ENCODE measurements at regions not wholly inside any gene's neighbourhood (a gene's known extent, or its start where the extent isn't known, plus 50 kb on each side); places are given as distances from the start of the nearest gene placed in this dataset.

GRCh38 chr18:78477840-78478239 is 501.8 kb upstream of the SALL3 start:
- 96% methylated on average over 3 of the region's 9 CpGs for WGBS (ENCODE audit: insufficient coverage)

GRCh38 chr18:78479443-78479842 is 500.2 kb upstream of the SALL3 start:
- H3K4me3 ChIP-seq (replicated peaks in 1 of 3; ENCODE audit: low read depth in 2 of 3, low read length in 3 of 3): no peak overlapping the region
- H3K4me2 ChIP-seq (replicated peaks; ENCODE audit: extremely low read depth, low read length, poor library complexity, severe bottlenecking): no peak overlapping the region
- H3K79me2 ChIP-seq (ENCODE audit: insufficient read depth, low read length): no peaks in the 10 kb centered on the region
- peaks cover 0 to 2% (median 0%) of the 10 kb centered on the region in 3 donors for H3K27me3 Mint-ChIP-seq (ENCODE audit: low read depth in 3 of 3)
- H3K9me3 Mint-ChIP-seq: peaks cover 0 to 12% (median 2%) of the 10 kb centered on the region in 7 donors
- H3K27ac ChIP-seq (ENCODE audit: low read depth in 1 of 2, low read length in 2 of 2): no peak overlapping the region
- WGBS (ENCODE audit: insufficient coverage): 88% methylated on average over 16 of the region's 16 CpGs
- peaks cover 14% of the 10 kb centered on the region in 2 donors for H3K9me3 ChIP-seq (replicated peaks in 1 of 2; ENCODE audit: control insufficient read depth in 1 of 2, insufficient read depth in 1 of 2, low read length in 2 of 2)
- no peak for DNase-seq
- intact Hi-C loops (cut with micrococcal nuclease): no loop called here
- H3K27me3 ChIP-seq (ENCODE audit: control insufficient read depth in 2 of 2, insufficient read depth in 2 of 2, low read length in 2 of 2): no peaks in the 10 kb centered on the region
- TF ChIP-seq CTCF (IDR thresholded peaks at IDR 0.05): no peak
- H3K36me3 ChIP-seq (replicated peaks in 1 of 2; ENCODE audit: control insufficient read depth in 1 of 2, insufficient read depth in 2 of 2, low read length in 2 of 2): no peaks in the 10 kb centered on the region
- H3K9ac ChIP-seq (ENCODE audit: insufficient read depth, low read length, poor library complexity, severe bottlenecking): no peak overlapping the region
- H3K27ac Mint-ChIP-seq: no peak overlapping the region
- H3K4me1 ChIP-seq (ENCODE audit: control insufficient read depth in 1 of 2, insufficient read depth in 2 of 2, low read length in 2 of 2): no peaks in the 10 kb centered on the region
- no peaks in the 10 kb centered on the region for H3K4me1 Mint-ChIP-seq
- no peak overlapping the region for H2AFZ ChIP-seq (ENCODE audit: insufficient read depth, low read depth, low read length, poor library complexity, severe bottlenecking)
- H4K20me1 ChIP-seq (ENCODE audit: insufficient read depth, low read length): no peaks in the 10 kb centered on the region
- H3K36me3 Mint-ChIP-seq: no peaks in the 10 kb centered on the region
- no peak overlapping the region for H3K4me3 Mint-ChIP-seq

More at GRCh38 chr18:78477840-78478239, 501.8 kb upstream of the SALL3 start:
- no peaks in the 10 kb centered on the region for H3K4me1 Mint-ChIP-seq
- no peak for TF ChIP-seq CTCF (IDR thresholded peaks at IDR 0.05)
- Histone ChIP-seq H3K27me3 (ENCODE audit: control insufficient read depth in 2 of 2, insufficient read depth in 2 of 2, low read length in 2 of 2) (no peaks in the 10 kb centered on the region), H2AFZ (ENCODE audit: insufficient read depth, low read depth, low read length, poor library complexity, severe bottlenecking) (no peak overlapping the region), H4K20me1 (ENCODE audit: insufficient read depth, low read length) (no peaks in the 10 kb centered on the region), H3K36me3 (replicated peaks in 1 of 2; ENCODE audit: control insufficient read depth in 1 of 2, insufficient read depth in 2 of 2, low read length in 2 of 2) (no peaks in the 10 kb centered on the region), H3K4me2 (replicated peaks; ENCODE audit: extremely low read depth, low read length, poor library complexity, severe bottlenecking) (no peak overlapping the region), H3K9me3 (replicated peaks in 1 of 2; ENCODE audit: control insufficient read depth in 1 of 2, insufficient read depth in 1 of 2, low read length in 2 of 2) (peaks cover 20 to 22% of the 10 kb centered on the region in 2 donors), H3K9ac (ENCODE audit: insufficient read depth, low read length, poor library complexity, severe bottlenecking) (no peak overlapping the region), H3K4me1 (ENCODE audit: control insufficient read depth in 1 of 2, insufficient read depth in 2 of 2, low read length in 2 of 2) (no peaks in the 10 kb centered on the region), H3K4me3 (replicated peaks in 1 of 3; ENCODE audit: low read depth in 2 of 3, low read length in 3 of 3) (no peak overlapping the region), H3K27ac (ENCODE audit: low read depth in 1 of 2, low read length in 2 of 2) (no peak overlapping the region), H3K79me2 (ENCODE audit: insufficient read depth, low read length) (no peaks in the 10 kb centered on the region)
- peaks cover 0 to 18% (median 3%) of the 10 kb centered on the region in 7 donors for H3K9me3 Mint-ChIP-seq
- intact Hi-C loops (cut with micrococcal nuclease): no loop called here
- H3K4me3 Mint-ChIP-seq: no peak overlapping the region
- H3K27me3 Mint-ChIP-seq (ENCODE audit: low read depth in 3 of 3): peaks cover 0 to 2% (median 0%) of the 10 kb centered on the region in 3 donors
- no peak overlapping the region for H3K27ac Mint-ChIP-seq
- H3K36me3 Mint-ChIP-seq: no peaks in the 10 kb centered on the region
- no peak for DNase-seq
